HG03175 (cell line): ENCODE measurements at regions not wholly inside any gene's neighbourhood (a gene's known extent, or its start where the extent isn't known, plus 50 kb on each side); places are given as distances from the start of the nearest gene placed in this dataset.
"Not testable (repeated sequence)": the region's sequence is repeated elsewhere in the genome, so short reads cannot be mapped to it uniquely, and the experiment has no call there.

Experiments
- ATAC-seq: cut with Tn5 transposase; IDR thresholded peaks from one replicate; pipeline ENCODE4 v1.9.1; 2021; ENCODE audit warnings: mild to moderate bottlenecking, moderate library complexity; ENCODE audit not compliant: unreplicated experiment

DNA sequence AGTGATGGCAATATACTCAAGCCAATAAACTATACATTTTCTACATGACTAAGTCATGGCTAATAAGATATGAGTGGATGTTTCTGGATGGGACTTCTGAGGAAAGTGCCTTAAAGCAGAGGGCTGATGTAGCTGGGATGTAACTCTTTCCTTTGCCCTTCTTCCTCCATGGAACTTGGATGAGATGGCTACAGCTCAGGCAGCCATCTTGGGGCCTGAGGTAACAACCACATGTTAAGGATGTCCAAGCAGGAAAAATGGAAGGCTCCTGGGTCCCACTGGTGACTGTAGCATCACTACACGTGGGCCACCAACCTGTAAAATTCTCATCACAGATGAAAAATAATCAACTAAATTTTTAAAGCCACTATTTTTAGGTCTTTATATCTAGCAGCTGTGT is 54.4 kb upstream of the GRIP1 start:
- ATAC-seq = no peak

DNA sequence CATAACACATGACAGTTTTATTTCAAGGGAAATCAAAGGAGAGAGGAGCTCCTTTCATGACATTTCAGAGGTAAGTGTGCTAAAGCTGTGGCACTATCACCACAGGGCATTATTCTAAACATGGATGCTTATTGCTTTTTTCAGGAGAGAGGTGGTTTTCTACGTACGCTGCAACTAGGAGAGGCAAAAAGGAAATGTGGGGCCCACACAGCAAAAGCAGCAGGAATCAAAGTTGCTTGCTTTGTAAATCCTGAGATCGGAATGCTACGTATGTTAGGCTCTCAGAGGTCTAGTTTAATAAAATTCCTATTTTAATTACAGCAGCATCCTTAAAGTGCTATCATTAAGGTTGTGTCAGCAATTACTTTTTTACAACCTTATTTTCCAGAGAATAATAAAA is 55.0 kb upstream of the GRIP1 start:
- ATAC-seq = no peak

DNA sequence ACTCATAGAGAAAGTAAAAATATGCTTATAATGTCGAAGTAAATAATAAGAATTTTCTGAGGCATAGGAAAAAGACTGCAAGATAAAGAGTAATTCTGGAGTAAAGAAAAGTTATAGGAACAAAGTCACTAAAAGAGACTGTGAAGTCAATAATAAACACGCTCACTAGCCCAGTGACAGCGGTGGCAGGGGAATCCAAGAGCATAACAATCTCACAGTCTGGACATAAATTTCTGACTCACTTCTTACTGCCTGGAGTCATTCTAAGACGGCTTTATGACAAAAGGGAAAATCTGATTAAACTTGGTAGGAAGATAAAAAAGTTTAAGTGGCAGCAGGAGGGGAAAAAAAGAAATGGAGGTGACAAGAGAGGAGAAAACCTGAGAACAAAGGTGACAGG is 56.4 kb upstream of the GRIP1 start:
- no peak for ATAC-seq

DNA sequence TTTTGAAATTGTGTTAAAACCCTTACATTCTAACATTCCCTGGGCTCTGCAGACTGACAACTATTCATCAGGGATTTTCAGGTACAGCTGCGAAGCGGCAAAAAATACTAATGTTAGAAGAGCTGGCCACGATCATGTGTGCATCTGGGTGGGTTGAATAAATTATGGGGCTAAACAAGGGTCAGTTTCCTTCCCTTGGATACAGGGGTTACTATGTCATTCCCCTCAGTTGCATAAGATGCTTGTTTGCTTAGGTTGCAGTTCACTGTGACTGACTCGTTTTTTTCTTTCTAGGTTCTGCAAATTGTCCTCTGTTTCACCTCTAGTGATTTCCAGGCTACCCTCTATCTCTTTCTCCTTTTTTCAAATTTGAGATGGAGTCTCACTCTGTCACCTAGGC is 58.1 kb upstream of the GRIP1 start:
- ATAC-seq = no peak

DNA sequence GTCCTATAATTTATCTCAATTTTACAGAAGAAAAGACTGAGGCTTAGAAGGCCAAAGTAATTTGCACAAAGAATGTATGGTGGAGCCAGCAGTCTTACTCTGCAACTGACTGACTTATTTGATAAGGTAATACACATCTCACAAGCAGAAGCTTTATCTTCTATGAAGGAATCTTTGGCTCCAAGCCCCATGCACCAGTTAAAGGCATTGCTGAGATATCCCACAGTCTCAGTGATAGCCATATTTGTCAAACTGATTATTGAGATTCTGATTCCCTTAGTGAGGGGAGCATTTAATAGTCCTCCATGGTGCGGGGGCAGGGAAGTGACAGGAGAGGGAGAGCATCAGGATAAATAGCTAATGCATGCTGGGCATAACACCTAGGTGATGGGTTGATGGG is 60.4 kb upstream of the GRIP1 start:
- ATAC-seq = no peak

DNA sequence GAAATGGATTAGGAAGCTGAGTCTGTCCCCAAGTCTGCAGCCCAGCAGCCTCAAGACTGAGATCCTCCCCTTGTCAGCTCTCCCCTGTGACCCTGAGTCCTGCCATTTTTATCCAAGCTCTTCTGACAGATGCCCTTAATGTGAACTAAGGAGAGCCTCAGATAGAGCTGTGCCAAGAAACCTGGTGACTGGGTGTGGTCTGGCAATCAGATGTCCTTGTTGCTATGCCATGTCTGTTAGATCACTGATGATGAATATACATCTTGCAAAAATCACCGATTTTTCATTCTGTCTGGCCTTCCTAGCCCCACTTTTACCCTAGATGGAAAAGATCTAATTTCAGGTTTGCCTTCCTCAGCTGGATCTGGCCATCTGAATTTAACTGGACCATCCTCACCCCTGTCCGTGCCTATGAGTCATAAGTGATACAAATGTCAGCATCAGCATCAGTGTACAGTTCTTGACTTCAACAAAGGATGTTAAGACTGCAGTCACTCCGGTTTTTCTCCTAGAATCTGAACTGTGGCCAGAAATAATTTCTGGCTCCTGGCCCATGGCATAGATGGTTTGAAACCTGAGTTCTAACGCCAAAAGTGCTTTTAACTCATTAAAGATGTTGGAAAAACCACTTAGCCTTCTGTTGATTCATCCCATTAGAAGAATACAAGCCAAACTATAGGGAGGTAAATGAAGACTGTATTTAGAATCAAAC is 61.2 kb upstream of the GRIP1 start:
- no peak for ATAC-seq

DNA sequence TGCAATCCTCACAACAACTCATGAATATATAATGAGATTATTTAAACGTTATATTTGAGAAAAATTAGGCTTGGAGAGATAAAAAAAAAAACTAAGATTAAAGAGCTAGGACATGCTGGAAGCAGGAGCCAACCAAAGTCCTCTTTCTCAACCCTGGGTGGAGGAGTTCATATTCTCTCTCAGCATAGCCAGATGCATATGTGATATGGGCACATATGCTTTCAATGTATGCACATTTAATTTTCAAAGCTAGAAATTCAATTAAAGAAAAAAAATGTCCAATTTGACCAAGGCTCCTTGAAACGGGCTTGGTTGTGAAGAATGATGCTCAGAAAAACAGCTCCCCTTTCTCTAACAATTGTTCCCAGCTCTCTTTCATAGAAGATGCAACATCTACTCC is 61.9 kb upstream of the GRIP1 start:
- ATAC-seq = no peak

DNA sequence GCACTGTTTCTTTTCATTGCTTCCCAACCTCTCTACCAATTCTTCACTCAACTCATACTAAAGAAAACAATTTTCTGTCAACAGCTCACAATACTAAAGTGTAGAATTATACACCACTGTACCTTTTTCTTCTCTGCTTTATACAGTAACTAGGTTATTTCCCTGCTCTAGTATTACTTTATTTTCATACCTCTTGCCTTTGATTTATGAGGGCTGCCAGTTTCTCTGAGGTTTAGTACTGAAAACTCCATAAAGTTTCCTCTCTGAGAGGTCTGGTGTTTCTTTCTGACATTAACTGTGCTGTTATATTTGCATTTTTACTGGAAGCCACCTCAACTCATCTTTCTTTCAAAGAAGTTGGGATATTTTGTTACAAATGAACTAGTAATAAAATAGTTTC is 63.0 kb upstream of the GRIP1 start:
- no peak for ATAC-seq

DNA sequence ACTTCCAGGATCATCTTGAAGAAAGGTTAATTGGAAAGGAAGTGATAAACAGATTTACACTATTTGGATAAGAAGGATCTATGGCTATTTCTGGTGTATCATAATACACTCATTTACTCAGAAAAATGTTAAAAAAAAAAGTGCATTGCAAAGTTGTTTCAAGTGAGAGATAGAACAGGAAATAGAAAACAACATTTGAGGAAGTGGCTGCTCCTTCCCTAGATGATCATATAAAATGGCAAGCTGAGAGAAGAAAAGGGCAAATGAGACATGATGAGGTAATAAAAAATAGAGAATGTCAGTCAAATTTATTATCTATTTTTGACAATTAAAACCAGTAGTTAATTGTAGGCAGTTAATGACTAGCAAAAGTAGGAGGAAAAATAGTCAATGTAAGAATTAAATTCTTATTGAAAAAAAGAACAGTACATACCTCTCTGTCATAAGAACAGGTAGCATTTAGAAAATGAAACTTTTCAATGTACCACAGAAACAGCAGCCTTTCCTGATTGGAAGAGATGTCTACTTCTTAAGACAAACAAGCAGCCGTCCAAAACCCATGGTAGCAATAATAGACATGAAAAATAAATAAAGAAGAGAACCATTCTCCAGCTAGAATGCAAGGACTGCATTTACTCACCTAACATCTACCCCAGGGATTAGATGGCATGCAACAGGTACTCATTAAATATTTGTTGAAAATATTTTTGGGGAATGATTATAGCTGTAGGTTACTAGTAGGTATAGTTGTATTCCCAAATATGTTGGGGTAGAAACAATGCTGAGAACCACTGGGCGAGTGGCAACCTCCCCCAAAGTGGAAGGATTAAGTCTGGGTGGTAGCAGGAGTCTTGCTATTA is 63.9 kb upstream of the GRIP1 start:
- no peak for ATAC-seq

DNA sequence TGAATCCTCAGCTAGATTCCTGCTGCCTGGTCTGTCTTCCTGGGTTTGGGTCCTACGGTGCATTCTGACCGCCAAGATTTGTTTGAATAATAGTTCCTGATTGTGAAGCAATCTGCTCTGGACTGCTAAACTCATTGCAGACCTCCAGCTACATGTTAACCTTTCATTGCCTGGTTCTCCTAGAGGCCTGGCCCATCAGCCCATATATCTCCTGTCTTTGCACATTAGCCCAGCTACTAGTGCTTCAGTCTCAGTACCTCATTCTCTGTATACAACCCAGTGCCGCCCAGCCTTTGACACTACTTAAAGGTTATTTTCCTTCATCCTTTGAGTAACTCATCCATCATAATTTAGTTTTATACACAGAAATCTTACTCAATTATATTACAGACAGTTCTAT is 65.6 kb upstream of the GRIP1 start:
- no peak for ATAC-seq

DNA sequence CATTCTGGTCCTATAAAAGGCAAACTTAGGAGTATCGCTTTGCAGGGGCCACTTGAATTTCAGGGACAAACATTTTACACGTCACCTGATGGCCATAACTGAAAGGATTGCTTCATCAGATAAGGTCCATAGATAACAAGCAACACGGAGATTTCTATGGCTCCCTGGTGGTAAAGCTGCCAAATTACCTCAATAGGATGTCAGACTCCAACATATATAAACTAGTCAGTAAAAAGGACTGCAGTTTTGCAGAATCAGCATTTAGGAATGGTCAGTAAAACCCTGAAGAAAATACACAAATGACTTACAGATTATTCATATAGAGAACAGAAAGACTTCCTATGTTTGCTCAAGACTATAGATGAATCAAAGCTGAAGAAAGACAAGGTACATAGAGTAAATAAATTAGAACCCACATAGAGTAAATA is 66.1 kb upstream of the GRIP1 start:
- ATAC-seq = no peak

DNA sequence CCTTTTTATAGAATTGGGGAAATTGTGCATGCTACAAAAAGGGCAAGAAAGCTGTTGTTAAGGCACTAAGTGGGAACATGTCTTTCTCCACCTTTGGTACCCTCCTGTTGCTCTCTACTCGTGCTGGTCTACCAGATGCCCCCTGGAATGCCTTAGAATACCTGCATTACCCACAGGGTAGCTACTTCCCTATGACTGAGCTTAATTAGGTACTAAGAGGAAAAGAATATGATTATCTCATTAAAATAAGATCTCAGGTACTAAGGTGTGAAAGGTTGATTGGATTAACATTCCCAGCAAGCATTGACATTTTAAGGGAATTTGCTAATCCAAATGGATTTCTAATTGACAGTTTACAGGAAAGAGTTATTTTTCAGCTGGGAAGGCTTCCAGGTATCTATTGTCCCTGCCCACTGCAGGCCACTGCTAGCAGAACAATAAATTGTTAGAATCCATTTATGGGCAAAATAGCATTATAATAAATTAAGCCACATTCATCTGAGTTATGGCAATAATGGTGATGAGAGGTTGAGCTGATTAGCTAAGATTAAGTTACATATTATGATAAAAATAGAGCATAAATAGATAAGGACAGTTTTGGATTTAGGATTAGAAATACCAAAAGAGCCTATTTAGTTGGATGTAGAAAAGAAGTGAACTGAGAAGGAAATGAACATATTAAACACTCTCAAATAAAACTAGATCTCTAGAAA is 67.8 kb upstream of the GRIP1 start:
- ATAC-seq = no peak

DNA sequence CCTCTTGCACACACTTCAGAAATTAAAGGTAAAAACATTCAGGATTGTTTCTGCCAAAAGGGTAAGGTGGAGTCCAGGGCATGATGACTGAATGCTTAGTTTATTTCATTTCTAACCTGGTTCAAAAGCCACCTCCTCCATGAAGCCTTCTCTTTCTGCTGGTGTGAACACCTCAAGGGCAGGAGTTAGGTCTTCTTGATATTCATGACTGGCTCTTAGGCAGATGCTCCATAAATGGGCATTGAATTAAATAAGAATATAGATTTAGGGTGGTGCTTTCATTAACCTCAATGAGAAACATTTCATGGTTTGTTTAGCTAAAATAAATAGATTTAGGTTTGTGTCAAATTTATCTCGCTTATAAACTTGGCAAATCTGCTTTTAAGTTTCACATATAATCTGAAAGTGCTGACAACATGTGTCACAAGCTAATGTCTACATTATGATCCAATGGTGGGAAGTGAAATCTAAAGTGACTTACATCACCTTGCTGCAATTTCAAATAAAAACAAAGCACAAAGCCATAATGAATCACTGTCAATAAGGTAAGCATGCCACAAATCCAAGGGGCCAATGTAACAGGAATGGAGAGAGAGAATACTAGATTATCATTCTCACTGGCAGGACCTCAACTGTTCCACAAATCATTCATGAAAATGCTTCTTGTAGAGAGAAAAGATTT is 72.7 kb upstream of the GRIP1 start:
- no peak for ATAC-seq

DNA sequence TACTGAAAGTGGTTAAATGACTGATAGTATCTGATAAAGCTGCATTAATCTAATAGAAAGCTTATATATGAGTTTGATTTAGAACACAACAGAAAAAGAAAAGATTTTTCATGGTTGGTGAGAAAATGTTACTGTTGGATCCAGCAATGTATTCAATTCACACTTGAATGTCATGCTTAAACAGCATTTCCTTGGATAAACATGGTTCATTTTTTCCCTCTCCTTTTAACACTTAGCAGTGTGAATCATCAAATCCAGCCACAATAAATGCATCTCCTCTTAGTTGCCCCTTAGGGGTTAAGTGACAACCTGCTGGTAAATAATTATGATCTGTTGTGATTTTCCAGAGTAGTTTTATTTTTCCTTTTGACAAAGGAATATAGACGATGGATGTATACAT is 74.9 kb upstream of the GRIP1 start:
- ATAC-seq = no peak

DNA sequence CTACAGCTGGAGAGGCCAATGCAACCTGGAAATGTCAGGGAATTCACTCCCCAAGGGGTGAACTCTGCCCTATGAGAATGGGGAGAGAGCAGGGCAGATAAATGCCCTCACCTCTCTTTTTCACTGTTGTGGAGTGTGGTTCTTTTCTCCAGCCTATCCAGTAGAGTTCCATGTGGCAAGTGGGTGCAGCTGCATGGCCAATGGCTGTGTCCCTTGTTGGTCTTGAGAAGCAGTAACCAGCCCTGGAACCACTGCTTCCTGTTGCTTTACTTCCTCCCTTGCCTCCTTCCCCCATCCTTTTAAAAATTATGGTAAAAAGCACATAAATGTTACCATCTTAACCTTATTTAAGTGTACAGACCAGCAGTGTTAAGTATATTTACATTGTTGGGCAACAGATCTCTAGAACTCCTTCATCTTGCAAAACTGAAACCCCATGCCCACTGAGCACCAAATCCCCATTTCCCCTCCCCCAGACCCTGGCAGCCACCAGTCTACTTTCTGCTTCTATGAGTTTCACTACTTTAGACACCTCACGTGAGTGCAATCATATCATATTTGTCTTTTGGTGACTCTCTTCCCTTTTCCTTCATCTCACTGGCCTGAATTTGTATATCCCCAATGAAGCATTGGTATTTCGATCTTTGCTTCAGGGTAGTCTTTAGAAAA is 77.0 kb upstream of the GRIP1 start:
- ATAC-seq = no peak

DNA sequence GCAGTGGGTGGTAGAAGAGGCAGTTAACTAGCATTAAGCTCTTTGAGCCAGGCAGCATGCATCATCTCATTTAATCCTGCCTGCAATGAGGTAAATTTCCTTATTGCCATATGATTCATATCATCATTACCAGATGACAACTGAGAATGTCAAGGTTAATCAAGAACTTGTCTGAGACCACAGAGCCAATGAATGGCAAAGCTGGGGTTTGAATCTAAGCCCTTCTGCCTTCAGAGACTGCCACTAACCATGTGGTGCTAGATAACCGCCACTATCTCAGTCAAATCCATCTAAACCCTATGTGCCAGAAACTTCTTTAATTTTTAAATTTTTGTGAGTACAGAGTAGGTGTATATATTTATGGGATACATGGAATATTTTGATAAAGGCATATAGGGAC is 77.8 kb upstream of the GRIP1 start:
- no peak for ATAC-seq

DNA sequence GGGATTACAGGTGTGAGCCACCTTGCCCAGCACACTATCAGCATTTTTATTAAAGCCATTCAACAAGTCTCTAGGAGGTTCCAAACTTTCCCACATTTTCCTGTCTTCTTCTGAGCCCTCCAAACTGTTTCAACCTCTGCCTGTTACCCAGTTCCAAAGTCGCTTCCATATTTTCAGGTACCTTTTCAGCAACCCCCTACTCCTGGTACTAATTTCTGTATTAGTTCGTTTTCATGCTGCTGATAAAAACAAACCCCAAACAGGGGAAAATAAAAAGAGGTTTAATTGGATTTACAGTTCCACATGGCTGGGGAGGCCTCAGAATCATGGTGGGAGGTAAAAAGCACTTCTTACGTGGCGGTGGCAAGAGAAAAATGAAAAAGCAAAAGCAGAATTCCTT is 81.2 kb upstream of the GRIP1 start:
- ATAC-seq = not testable (repeated sequence)

DNA sequence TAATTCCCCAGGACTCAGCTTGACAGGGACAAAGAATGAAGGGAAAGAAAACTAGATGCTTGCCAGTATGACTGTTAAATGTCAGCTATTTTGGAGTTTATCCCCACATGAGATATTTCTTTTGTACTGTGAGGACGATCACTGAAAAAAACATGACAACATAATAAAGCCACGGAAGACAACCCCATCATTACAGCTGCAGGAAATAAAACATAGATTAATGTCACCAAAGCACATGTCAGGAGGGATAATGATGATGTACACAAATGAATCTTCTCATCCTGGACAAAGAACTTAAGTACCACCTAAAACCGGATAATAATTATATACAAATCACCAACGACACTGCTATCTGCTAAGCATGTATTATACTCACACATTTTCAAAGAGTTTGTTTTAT is 84.6 kb upstream of the GRIP1 start:
- ATAC-seq = no peak

DNA sequence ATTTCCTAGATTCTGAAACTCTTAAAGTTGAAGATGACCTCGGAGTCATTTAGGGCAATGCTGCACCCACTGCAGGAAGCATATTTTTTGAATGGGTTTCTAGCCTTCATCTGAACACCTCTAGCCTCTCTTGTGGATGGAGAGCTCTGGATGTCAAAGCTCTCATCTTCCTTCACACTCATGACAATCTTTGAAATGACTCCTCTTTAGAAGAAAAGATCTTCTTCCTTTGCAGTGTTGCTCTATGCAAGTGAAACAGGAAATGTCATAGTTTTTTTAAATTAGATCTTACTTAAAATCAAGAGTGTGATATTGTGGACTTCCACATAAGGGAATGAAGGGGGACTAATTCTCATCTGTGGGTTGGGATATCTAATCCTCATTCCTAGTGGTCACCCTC is 86.3 kb upstream of the GRIP1 start:
- ATAC-seq = no peak

DNA sequence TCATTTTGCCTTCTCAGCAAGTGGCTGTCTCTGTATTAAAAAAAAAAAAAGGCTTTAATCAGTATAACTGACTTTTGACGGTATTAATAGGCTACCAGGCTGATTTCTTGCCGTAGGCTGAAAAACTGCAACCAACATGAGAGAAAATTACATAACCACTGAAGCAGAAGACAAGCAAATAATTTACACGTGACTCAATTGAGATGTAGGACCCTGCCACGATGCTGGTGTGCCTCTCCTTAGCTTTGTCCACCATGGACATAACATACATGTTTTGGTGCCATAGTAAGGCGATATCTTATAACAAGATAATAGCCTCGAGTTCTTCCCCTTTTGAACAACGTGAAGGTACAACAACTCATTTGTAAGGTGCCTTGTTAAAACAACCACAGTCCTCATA is 88.7 kb upstream of the GRIP1 start:
- no peak for ATAC-seq

DNA sequence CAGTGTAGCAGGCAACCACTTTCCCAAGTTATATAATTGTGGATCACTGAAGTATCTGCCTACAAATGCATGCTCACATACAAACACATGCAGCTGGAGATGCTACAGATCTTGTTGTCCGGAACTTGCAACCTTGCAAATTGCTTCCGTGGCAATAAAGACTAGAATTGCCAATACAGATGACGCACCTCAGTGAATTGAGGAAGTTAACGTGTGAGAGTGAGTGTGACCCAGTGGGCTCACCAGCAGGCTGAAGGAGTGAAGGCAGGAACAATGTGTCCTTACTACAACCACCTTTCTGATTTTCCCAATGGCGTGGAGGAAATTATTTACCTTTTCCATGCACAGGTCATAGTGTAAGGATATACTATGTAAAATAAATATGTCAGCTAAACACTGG is 89.4 kb upstream of the GRIP1 start:
- ATAC-seq = no peak
